T47D (cell line): ENCODE measurements at regions not wholly inside any gene's neighbourhood (a gene's known extent, or its start where the extent isn't known, plus 50 kb on each side); places are given as distances from the start of the nearest gene placed in this dataset.

Experiments used
- DNase-seq, 2 experiments: peaks; one replicate each; pipeline versions ENCODE4 v3.0.0 to v3.0.0-alpha.2; 2011 to 2012; ENCODE audit warnings: low read depth in 1 of 2, low spot score in 1 of 2
- JUND ChIP-seq: IDR thresholded peaks from 2 replicates; pipeline ENCODE4 v1.6.1; 2012; ENCODE audit warnings: low read depth
- in situ Hi-C: cut with HindIII; loops from 2 replicates; pipeline ENCODE4 v1.10.0; 2016; ENCODE audit warnings: low sequenced_read_pairs, low pct_unique_long_range_greater_than_20kb

DNA sequence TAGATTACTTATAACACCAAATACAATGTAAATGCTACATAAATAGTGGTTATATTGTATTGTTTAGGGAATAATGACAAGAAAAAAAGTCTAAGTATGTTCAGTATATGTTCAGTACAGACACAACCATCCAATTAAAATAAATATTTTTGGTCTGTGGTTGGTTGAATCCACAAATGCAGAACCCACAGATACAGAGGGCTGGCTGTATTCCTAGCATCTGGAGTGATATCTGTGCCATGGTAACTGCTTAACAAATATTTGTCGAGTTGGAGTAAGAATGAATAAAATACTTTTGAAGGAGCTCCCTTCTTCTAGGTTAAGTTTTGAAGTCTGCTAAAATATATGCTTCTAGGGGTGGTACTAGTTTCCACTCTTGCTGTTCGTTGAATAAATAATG lies 241.0 kb downstream of the KLF5 start:
- DNase-seq, result no peak
- in situ Hi-C loops, result no loop called here
- no peak for TF ChIP-seq JUND

DNA sequence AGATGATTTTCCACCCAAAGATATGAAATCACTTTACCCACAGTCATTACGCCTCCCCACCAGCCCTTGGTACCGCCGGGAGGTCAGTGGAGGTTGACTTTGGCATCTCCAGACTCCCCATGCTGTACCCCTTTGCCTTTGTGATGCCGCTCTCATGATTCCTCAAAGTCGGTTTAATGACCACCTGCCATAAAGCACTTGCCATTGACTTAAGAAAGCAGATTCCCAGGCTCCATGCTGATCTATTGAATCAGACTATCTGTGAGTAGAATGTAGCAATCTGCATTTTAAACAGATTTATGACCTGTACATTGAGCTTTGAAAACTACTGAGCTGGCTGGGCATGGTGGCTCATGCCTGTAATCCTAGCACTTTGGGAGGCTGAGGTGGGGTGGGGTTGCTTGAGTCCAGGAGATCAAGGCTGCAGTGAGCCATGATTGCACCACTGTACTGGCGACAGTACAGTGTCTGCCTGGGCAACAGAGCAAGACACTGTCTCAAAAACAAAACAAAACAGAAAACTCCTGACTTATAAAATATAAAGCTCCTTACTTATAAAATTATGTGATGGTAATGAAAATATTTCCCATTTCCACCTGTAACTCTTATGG lies 235.2 kb downstream of the KLF5 start:
- DNase-seq, result no peak
- in situ Hi-C loops, result no loop called here

DNA sequence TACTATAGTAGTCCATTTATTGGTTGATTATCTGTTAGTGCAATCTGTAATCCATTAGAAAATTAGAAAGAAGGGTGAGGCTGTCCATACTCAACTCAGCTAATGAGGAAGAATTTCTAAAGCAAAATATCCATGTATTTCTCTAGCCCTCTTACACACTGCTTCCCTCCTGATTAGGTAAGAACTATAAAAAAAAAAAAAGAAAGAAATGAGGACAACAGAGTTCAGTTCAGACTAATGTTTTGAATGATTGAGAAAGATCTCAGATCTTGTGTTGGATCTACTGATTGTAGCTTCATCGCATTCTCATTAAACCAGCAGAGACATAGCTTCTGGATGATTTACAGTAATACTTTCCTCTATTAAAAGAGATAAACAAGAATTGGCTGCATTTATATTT lies 233.3 kb downstream of the KLF5 start:
- in situ Hi-C loops, result no loop called here
- no peak for DNase-seq
- no peak for TF ChIP-seq JUND

More for the DNA sequence above, 235.2 kb downstream of the KLF5 start:
- TF ChIP-seq JUND, result no peak

DNA sequence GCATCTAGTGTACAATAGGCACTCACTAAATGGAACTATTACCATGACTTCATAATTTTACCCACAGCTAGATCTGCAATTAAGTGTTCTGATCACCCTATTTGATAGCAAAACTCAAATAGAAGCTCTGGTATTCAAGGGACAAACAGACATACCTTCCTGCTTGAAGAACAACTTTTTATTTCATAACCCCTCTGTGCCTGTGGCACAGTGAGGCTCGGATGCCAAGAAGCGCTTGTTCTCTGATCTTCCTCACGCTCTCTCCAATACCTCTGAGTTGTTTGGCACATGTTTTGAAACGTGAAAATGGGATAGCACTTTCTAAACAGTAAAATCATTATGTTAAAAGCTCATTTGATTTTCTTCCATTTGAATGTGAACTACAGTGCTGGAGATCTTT lies 232.0 kb downstream of the KLF5 start:
- TF ChIP-seq JUND, result no peak

DNA sequence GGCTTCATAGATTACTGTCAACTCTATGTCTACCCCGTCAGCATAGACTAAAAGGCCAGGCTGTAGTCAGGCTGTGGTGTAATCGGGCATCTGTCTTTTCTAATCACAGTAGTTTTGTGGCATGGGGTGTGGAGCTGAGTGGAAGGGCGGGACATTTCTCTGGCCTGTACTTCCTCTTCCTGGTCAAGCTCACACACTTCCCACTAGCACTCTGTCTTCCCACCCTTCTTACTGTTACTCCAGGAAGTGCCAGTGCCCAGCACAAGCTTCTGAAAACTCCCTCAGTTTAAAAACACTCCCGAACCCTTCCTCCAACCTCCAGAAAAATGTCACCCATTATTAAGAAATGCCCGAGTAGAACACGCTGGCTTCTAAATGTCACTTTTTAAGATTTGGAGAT lies 229.8 kb downstream of the KLF5 start:
- in situ Hi-C loops, result no loop called here
- DNase-seq, result no peak
- no peak for TF ChIP-seq JUND

More for the DNA sequence above, 232.0 kb downstream of the KLF5 start:
- in situ Hi-C loops, result no loop called here
- peak in 1 of 2 experiments; percentile 54 for DNase-seq

DNA sequence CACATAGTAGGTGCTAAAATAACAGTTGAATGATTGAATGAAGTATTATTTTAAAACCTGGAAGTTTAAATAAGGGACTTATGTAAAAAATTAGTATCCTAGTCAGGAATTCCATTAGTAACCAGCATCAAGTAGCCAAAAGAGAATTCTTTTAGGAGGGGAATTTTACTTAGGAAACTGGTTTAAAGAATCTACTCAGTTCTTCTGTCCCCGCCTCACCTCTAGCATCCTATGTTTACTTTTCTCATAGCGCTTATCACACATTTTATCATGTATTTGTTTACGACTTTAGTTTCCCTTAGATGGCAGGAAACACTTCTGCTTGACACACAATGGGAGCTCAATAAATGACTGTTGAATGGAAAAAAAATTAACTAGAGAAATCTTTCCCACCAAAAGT lies 229.0 kb downstream of the KLF5 start:
- no peak for TF ChIP-seq JUND
- DNase-seq, result peak in 1 of 2 experiments; percentile 7
- in situ Hi-C loops, result no loop called here

DNA sequence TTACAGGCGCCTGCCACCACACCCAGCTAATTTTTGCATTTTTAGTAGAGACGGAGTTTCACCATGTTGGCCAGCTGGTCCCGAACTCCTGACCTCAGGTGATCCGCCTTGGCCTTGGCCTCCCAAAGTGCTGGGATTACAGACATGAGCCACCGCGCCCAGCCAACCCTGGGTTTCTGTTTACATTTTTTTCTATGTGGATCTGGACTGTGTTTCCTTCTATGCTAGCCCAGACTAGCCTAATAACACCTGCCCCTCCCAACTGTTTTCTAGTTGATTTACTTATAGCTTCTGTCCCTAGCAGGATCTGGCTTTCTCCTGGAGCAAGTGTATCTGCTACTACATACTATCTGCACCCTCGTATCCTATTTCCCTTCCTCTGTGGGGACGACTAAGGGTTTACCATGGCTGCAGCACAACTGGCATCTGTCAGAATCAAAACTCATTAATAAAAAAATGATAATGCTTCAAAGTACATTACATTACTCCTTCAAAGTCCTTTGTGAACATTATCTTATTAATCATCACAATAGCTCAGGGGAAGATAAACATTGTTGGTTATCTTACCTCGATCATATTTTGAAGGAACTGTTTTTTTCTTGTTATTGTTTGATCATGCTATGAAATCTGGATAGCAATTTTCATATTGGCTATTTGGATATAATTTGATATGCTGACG lies 228.3 kb downstream of the KLF5 start:
- in situ Hi-C loops, result no loop called here
- TF ChIP-seq JUND, result no peak
- peak in 1 of 2 experiments; percentile 5 for DNase-seq

DNA sequence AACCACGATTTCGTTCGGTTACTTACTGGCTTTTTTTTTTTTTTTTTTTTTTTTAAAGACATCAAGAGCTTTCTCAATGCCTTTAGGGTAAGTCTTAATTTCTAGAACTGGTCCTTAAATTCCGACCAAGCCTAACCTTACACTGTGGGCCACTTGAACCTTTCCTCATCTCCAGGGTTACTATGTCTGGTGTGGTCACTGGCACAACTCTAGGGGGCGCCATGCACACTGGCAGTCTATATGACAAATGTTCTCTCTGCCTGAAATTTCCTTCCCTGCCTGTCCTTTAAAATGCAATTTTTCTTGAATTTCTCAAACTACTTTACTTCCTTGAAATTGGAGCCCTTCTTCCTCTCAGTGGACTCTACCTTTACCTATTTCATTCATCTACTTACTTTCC lies 227.4 kb downstream of the KLF5 start:
- TF ChIP-seq JUND, result no peak
- in situ Hi-C loops, result no loop called here
- DNase-seq, result no peak

DNA sequence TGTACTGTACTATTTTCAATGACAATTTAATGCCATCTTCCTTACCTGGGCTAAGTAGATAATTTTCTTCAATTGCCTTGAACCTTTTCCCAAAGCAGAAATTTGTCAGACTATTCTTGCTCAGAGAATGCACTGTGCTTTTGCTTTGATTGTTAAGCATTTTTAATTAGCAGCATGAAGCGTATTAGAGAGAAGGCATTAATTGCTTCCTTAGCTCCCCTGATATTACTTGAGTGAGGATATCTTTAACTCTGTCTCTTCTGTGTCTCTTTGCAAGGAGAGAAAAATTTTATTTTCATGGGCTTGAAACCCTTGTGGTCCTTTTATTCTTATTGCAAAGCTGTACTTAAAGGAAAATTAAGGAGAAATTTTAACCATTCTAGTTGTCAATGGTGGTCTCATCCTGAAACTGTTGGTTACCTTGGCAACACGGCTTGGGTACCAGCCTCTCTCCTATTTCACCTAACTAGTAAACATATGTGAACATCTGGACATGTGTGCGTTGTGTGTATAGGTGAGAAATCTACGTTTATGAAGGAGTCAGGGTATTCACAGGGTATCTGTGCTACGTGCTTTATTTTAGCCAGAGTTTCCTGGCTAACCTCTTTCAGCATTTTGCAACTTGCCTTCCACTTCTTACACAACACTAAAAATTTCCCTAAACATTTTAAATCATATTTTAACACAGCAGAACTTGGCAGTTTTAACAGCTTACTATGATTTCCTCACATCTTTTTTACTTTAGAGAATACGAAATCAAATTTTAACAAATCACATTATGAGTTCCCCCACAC lies 225.5 kb downstream of the KLF5 start:
- TF ChIP-seq JUND, result no peak
- in situ Hi-C loops, result no loop called here

DNA sequence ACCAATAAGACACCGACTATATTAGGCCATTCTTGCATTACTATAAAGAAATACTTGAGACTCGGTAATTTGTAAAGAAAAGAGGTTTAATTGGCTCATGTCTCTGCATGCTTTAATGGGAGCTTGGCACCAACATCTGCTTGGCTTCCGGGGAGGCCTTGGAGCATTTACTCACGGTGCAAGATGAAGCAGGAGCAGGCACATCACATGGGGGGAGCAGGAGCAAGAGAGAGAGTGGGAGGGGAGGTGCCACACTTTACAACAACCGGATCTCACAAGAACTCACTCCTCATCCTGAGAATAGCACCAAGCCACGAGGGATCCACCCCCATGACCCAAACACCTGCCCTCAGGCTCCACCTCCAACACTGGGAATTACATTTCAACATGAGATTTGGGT lies 224.8 kb downstream of the KLF5 start:
- DNase-seq, result no peak
- TF ChIP-seq JUND, result no peak
- in situ Hi-C loops, result no loop called here

More for the DNA sequence above, 225.5 kb downstream of the KLF5 start:
- DNase-seq, result no peak

DNA sequence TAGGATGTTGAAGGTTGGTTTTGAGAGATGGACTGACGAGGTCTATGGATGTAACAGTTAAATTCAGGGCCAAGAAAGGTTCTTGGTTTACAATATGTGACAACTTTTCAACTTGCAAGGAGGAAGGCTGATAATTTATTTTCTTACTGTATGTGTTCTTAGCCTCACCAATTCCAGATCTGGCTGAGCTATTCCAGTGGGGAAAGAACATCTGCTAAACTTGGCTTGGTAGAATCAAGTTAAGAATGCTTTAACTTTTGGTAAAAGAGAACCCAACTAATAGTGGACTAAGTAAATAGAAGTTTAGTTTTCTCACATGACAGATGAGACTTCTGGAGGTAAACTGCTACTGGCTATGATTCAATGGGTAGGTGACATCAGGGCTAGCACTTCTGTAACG lies 222.9 kb downstream of the KLF5 start:
- TF ChIP-seq JUND, result no peak
- no peak for DNase-seq
- in situ Hi-C loops, result no loop called here

DNA sequence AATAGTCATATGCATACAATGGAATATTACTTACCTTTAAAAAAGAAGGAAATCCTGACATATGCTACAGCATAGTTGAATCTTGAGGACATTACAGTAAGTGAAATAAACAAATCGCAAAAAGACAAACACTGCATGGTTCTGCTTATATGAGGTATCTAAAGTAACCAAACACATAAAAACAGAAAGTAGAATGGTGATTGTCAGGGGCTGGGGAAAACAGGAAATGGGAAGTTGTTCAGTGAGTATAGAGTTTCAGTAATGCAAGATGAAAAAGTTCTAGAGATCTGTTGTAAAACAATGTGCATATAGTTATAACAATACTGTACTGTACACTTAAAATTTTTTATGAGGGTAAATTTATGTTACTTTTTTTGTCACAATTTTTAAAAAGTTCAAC lies 219.4 kb downstream of the KLF5 start:
- in situ Hi-C loops, result no loop called here
- no peak for TF ChIP-seq JUND
- no peak for DNase-seq

DNA sequence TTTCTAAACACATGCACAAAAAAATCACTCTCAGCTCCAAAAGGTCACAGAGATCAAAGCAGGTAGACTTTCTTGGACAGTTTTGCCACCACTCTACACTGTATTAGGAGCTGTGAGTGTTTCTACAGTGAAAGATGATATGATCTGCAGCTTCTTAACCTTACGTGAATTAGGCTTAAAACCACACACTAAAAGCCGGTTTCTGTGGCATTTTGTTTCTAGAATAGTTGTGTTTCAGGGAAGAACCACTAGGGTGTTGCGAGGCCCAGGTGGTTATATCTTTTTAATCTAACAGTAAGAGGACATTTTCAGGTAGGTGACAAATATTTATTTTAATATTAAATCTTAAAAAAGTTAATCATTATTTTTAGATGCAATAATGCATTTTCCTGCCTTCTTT lies 216.4 kb downstream of the KLF5 start:
- TF ChIP-seq JUND, result no peak
- in situ Hi-C loops, result no loop called here
- DNase-seq, result no peak
